DMS 273 (cell line): ENCODE measurements at regions not wholly inside any gene's neighbourhood (a gene's known extent, or its start where the extent isn't known, plus 50 kb on each side); places are given as distances from the start of the nearest gene placed in this dataset.
A peak's percentile ranks its signal among the peaks of the same experiment; 100 is the strongest.

Experiments
- DNase-seq: peaks from one replicate; lab custom pipeline; 2025; ENCODE audit not compliant: unreplicated experiment; lab: John Stamatoyannopoulos, UW

GRCh38 chr4:36394352-36394903 lies 113.0 kb downstream of the DTHD1 start:
- no peak for DNase-seq

- peak; percentile 28 for DNase-seq
Observed at GRCh38 chr4:36399762-36400353, 118.4 kb downstream of the DTHD1 start.

- DNase-seq, result no peak
Observed at GRCh38 chr4:36402008-36402758, 120.8 kb downstream of the DTHD1 start.

- DNase-seq, result no peak
Observed at GRCh38 chr4:36411338-36411737, 129.9 kb downstream of the DTHD1 start.

GRCh38 chr4:36414248-36414647 lies 132.8 kb downstream of the DTHD1 start:
- peak; percentile 38 for DNase-seq

GRCh38 chr4:36417146-36417545 lies 135.7 kb downstream of the DTHD1 start:
- DNase-seq, result no peak

GRCh38 chr4:36420111-36420679 lies 138.8 kb downstream of the DTHD1 start:
- DNase-seq, result no peak

- no peak for DNase-seq
Observed at GRCh38 chr4:36422607-36423006, 141.2 kb downstream of the DTHD1 start.

- no peak for DNase-seq
Observed at GRCh38 chr4:36426741-36427140, 145.3 kb downstream of the DTHD1 start.

- DNase-seq, result no peak
Observed at GRCh38 chr4:36427696-36428095, 146.3 kb downstream of the DTHD1 start.

GRCh38 chr4:36432586-36432985 lies 151.2 kb downstream of the DTHD1 start:
- no peak for DNase-seq

GRCh38 chr4:36439556-36439955 lies 158.1 kb downstream of the DTHD1 start:
- no peak for DNase-seq

- DNase-seq, result no peak
Observed at GRCh38 chr4:36445480-36445879, 164.1 kb downstream of the DTHD1 start.

- no peak for DNase-seq
Observed at GRCh38 chr4:36446275-36446674, 164.9 kb downstream of the DTHD1 start.

- DNase-seq, result no peak
Observed at GRCh38 chr4:36461344-36461743, 179.9 kb downstream of the DTHD1 start.

GRCh38 chr4:36467670-36468069 lies 186.3 kb downstream of the DTHD1 start:
- no peak for DNase-seq

- DNase-seq, result no peak
Observed at GRCh38 chr4:36471903-36472302, 190.5 kb downstream of the DTHD1 start.

GRCh38 chr4:36476135-36476534 lies 194.7 kb downstream of the DTHD1 start:
- DNase-seq, result no peak

GRCh38 chr4:36477861-36478260 lies 196.4 kb downstream of the DTHD1 start:
- DNase-seq, result peak; percentile 1

GRCh38 chr4:36485885-36486284 lies 204.5 kb downstream of the DTHD1 start:
- no peak for DNase-seq

- DNase-seq, result no peak
Observed at GRCh38 chr4:36489798-36490197, 208.4 kb downstream of the DTHD1 start.

GRCh38 chr4:36492041-36492440 lies 210.6 kb downstream of the DTHD1 start:
- DNase-seq, result no peak
